GM12878 (cell line): ENCODE measurements at regions not wholly inside any gene's neighbourhood (a gene's known extent, or its start where the extent isn't known, plus 50 kb on each side); places are given as distances from the start of the nearest gene placed in this dataset.

Experiments
- ATAC-seq: fragments of 200-7000 bp; cut with Tn5 transposase; 3 replicates; pipeline ENCODE4 v1.9.1; 2020; ENCODE audit warnings: mild to moderate bottlenecking, moderate library complexity
- BruUV-seq: library from RNA; stranded (reverse); fragments of 400-500 nt; replicated peaks from 2 replicates; lab custom pipeline; 2021; lab: Mats Ljungman, UMichigan
- CTCF ChIA-PET: fragments of 300-600 bp; sonication (Branson Sonifier 250); formaldehyde crosslinking; extraction: SDS; loops from one replicate; lab custom pipeline; 2021; ENCODE audit warnings: inconsistent platforms; lab: Yijun Ruan, JAX
- POLR2A ChIA-PET: fragments of 350-600 bp; formaldehyde crosslinking; extraction: SDS; loops from one replicate; lab custom pipeline; 2021; ENCODE audit warnings: inconsistent platforms; lab: Charles Lee
- RAD21 ChIA-PET: fragments of 300-600 bp; sonication (Branson Sonifier 250); formaldehyde crosslinking; loops from one replicate; lab custom pipeline; 2023; ENCODE audit warnings: antibody characterized with exemption; ENCODE audit not compliant: unreplicated experiment; lab: Charles Lee
- SMC1A ChIA-PET: fragments of 300-600 bp; sonication (Branson Sonifier 250); formaldehyde crosslinking; loops from one replicate; lab custom pipeline; 2023; ENCODE audit not compliant: unreplicated experiment, uncharacterized antibody; lab: Charles Lee
- DNase-seq: peaks from one replicate; pipeline ENCODE4 v3.0.0-alpha.2; 2011; ENCODE audit warnings: low read depth, low spot score
- FAIRE-seq: peaks from 3 replicates; lab custom pipeline; 2011; peaks lifted over from hg19 to GRCh38; lab: Jason Lieb, UNC
- H2AFZ ChIP-seq: 2 replicates; pipeline ENCODE4 v1.6.0; 2011; ENCODE audit warnings: low read depth, low read length, control low read depth; ENCODE audit not compliant: control insufficient read depth
- H3K27ac ChIP-seq: 2 replicates; pipeline ENCODE4 v1.5.1; 2011; ENCODE audit warnings: control low read depth; ENCODE audit not compliant: control insufficient read depth, insufficient read depth
- H3K27me3 ChIP-seq, 2 experiments: replicated peaks in 1 of 2; 2 replicates each; pipeline versions ENCODE4 v1.6.0 to v1.6.1; 2011; ENCODE audit warnings: low read length in 1 of 2; ENCODE audit not compliant: control insufficient read depth in 2 of 2, insufficient read depth in 2 of 2
- H3K36me3 ChIP-seq, 2 experiments: 2 replicates each; pipeline ENCODE4 v1.5.1; 2011; ENCODE audit warnings: low read length in 1 of 2; ENCODE audit not compliant: control insufficient read depth in 2 of 2, insufficient read depth in 2 of 2
- H3K4me1 ChIP-seq: 2 replicates; pipeline ENCODE4 v1.6.1; 2011; ENCODE audit warnings: mild to moderate bottlenecking, low read length, moderate library complexity, mixed read lengths; ENCODE audit not compliant: control insufficient read depth, insufficient read depth
- H3K4me2 ChIP-seq: 2 replicates; pipeline ENCODE4 v1.6.0; 2011; ENCODE audit warnings: control low read depth; ENCODE audit not compliant: control insufficient read depth, insufficient read depth
- H3K4me3 ChIP-seq: fragments of 200-600 bp; sonication (generic); 2 replicates; pipeline ENCODE4 v1.5.1; 2016
- H3K79me2 ChIP-seq: 2 replicates; pipeline ENCODE4 v1.6.0; 2011; ENCODE audit warnings: low read length; ENCODE audit not compliant: control insufficient read depth, insufficient read depth
- H3K9ac ChIP-seq: 2 replicates; pipeline ENCODE4 v1.8.0; 2011; ENCODE audit warnings: low read length, control low read depth, mixed read lengths; ENCODE audit not compliant: control insufficient read depth, insufficient read depth
- H3K9me3 ChIP-seq: replicated peaks from 3 replicates; pipeline ENCODE4 v1.5.1; 2011; ENCODE audit warnings: mild to moderate bottlenecking, low read length; ENCODE audit not compliant: control insufficient read depth, insufficient read depth
- H4K20me1 ChIP-seq: 2 replicates; pipeline ENCODE4 v1.6.0; 2011; ENCODE audit not compliant: control insufficient read depth, insufficient read depth
- CBX5 ChIP-seq: sonication (generic); IDR thresholded peaks from 2 replicates; pipeline ENCODE4 v1.6.1; 2016; ENCODE audit warnings: low read depth, moderate library complexity, mild to moderate bottlenecking, inconsistent platforms
- CREM ChIP-seq: IDR thresholded peaks from 2 replicates; pipeline ENCODE4 v1.6.1; 2014; ENCODE audit warnings: antibody characterized with exemption, low read depth
- IKZF1 ChIP-seq: fragments of 450-650 bp; conservative IDR thresholded peaks from 2 replicates; pipeline ENCODE4 v1.6.1; 2017; ENCODE audit warnings: antibody characterized with exemption, mild to moderate bottlenecking
- IKZF2 ChIP-seq, 2 experiments: fragments of 450-650 bp; IDR thresholded peaks; 2 replicates each; pipeline ENCODE4 v1.6.1; 2017; ENCODE audit warnings: mild to moderate bottlenecking in 2 of 2, moderate library complexity in 2 of 2
- NFIC ChIP-seq: IDR thresholded peaks from 2 replicates; pipeline ENCODE4 v1.6.1; 2012; ENCODE audit warnings: low read depth, mild to moderate bottlenecking, inconsistent platforms, low read length, moderate library complexity
- TAF1 ChIP-seq: IDR thresholded peaks from 2 replicates; pipeline ENCODE4 v1.6.1; 2011; ENCODE audit warnings: mild to moderate bottlenecking, low read depth, low read length, borderline replicate concordance
- TARDBP ChIP-seq: IDR thresholded peaks from 2 replicates; pipeline ENCODE4 v1.6.1; 2016; ENCODE audit warnings: borderline replicate concordance
- WGBS: methylation state at CpG from one replicate; pipeline ENCODE4 v1.1.6; 2016; ENCODE audit warnings: low lambda C conversion rate; ENCODE audit not compliant: insufficient replicate concordance, insufficient coverage; ENCODE audit errors: missing lambda C conversion rate; 5-methylcytosine and 5-hydroxymethylcytosine counted together
- in situ Hi-C: fragments of 300-500 bp; cut with MboI; formaldehyde crosslinking; loops from 9 replicates; pipeline ENCODE4 v1.14.3; 2018; ENCODE audit warnings: mixed read lengths
- intact Hi-C: fragments of 100-400 bp; cut with micrococcal nuclease; formaldehyde crosslinking; loops from one replicate; pipeline ENCODE4 v1.14.2; 2022; ENCODE audit not compliant: unreplicated experiment
- TF ChIP-seq, protein P1 (sequence below): fragments of 450-650 bp; IDR thresholded peaks from 2 replicates; pipeline ENCODE4 v1.6.1; 2018; ENCODE audit warnings: borderline replicate concordance, mild to moderate bottlenecking; ENCODE audit not compliant: partially characterized antibody
- TF ChIP-seq, protein P2 (sequence below): fragments of 450-650 bp; IDR thresholded peaks from 2 replicates; pipeline ENCODE4 v1.6.1; 2017; ENCODE audit warnings: antibody characterized with exemption, mild to moderate bottlenecking, moderate library complexity
- TF ChIP-seq, protein P3 (sequence below): fragments of 150-350 bp; IDR thresholded peaks from 2 replicates; pipeline ENCODE4 v1.6.1; 2014; ENCODE audit warnings: mild to moderate bottlenecking, low read depth, low read length

- 10% methylated on average over 10 of the region's 10 CpGs for WGBS
- FAIRE-seq (no peak), ATAC-seq (no peak), DNase-seq (no peak)
- Histone ChIP-seq H3K4me1 (no peaks in the 10 kb centered on the region), H3K79me2 (no peaks in the 10 kb centered on the region), H3K9ac (no peak overlapping the region), H3K27ac (no peak overlapping the region), H4K20me1 (no peaks in the 10 kb centered on the region), H3K4me2 (no peak overlapping the region), H3K27me3 (no peaks in the 10 kb centered on the region), H3K4me3 (no peak overlapping the region), H3K36me3 (no peaks in the 10 kb centered on the region), H2AFZ (no peak overlapping the region), H3K9me3 (no peaks in the 10 kb centered on the region)
- ChIA-PET POLR2A (no interaction called here), CTCF (no interaction called here), SMC1A (interaction anchor here (0.6 kb wide), 1 partner anchor 631 kb away, joined by 3 read pairs; no protein-coding TSS in a partner anchor), RAD21 (no interaction called here)
- no TSS peak for BruUV-seq
- TF ChIP-seq IKZF2 (IDR thresholded peaks at IDR 0.05), result no peak
- no peak for TF ChIP-seq TARDBP
- no peak for TF ChIP-seq CREM
- intact Hi-C loops (no loop called here), in situ Hi-C loops (no loop called here)
Observed at GRCh38 chr6:77011929-77012545, 451.3 kb downstream of the HTR1B start.

- Histone ChIP-seq H4K20me1 (no peaks in the 10 kb centered on the region), H3K79me2 (no peaks in the 10 kb centered on the region), H3K27me3 (no peaks in the 10 kb centered on the region), H3K9me3 (no peaks in the 10 kb centered on the region), H3K4me1 (no peaks in the 10 kb centered on the region), H3K27ac (no peak overlapping the region), H3K9ac (no peak overlapping the region), H3K4me2 (no peak overlapping the region), H2AFZ (no peak overlapping the region), H3K36me3 (no peaks in the 10 kb centered on the region), H3K4me3 (no peak overlapping the region)
- FAIRE-seq, result no peak
- POLR2A ChIA-PET, result no interaction called here
- no TSS peak for BruUV-seq
- intact Hi-C loops (no loop called here), in situ Hi-C loops (no loop called here)
- no peak for DNase-seq
- CTCF ChIA-PET, result no interaction called here
- SMC1A ChIA-PET, result no interaction called here
- RAD21 ChIA-PET, result no interaction called here
- TF ChIP-seq IKZF1 (no peak), TAF1 (no peak), CBX5 (no peak), NFIC (no peak), TARDBP (no peak)
- TF ChIP-seq, protein P1, sequence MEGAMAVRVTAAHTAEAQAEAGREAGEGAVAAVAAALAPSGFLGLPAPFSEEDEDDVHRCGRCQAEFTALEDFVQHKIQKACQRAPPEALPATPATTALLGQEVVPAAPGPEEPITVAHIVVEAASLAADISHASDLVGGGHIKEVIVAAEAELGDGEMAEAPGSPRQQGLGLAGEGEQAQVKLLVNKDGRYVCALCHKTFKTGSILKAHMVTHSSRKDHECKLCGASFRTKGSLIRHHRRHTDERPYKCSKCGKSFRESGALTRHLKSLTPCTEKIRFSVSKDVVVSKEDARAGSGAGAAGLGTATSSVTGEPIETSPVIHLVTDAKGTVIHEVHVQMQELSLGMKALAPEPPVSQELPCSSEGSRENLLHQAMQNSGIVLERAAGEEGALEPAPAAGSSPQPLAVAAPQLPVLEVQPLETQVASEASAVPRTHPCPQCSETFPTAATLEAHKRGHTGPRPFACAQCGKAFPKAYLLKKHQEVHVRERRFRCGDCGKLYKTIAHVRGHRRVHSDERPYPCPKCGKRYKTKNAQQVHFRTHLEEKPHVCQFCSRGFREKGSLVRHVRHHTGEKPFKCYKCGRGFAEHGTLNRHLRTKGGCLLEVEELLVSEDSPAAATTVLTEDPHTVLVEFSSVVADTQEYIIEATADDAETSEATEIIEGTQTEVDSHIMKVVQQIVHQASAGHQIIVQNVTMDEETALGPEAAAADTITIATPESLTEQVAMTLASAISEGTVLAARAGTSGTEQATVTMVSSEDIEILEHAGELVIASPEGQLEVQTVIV, result no peak
- TF ChIP-seq, protein P2, sequence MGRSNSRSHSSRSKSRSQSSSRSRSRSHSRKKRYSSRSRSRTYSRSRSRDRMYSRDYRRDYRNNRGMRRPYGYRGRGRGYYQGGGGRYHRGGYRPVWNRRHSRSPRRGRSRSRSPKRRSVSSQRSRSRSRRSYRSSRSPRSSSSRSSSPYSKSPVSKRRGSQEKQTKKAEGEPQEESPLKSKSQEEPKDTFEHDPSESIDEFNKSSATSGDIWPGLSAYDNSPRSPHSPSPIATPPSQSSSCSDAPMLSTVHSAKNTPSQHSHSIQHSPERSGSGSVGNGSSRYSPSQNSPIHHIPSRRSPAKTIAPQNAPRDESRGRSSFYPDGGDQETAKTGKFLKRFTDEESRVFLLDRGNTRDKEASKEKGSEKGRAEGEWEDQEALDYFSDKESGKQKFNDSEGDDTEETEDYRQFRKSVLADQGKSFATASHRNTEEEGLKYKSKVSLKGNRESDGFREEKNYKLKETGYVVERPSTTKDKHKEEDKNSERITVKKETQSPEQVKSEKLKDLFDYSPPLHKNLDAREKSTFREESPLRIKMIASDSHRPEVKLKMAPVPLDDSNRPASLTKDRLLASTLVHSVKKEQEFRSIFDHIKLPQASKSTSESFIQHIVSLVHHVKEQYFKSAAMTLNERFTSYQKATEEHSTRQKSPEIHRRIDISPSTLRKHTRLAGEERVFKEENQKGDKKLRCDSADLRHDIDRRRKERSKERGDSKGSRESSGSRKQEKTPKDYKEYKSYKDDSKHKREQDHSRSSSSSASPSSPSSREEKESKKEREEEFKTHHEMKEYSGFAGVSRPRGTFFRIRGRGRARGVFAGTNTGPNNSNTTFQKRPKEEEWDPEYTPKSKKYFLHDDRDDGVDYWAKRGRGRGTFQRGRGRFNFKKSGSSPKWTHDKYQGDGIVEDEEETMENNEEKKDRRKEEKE, result no peak
- TF ChIP-seq, protein P3, sequence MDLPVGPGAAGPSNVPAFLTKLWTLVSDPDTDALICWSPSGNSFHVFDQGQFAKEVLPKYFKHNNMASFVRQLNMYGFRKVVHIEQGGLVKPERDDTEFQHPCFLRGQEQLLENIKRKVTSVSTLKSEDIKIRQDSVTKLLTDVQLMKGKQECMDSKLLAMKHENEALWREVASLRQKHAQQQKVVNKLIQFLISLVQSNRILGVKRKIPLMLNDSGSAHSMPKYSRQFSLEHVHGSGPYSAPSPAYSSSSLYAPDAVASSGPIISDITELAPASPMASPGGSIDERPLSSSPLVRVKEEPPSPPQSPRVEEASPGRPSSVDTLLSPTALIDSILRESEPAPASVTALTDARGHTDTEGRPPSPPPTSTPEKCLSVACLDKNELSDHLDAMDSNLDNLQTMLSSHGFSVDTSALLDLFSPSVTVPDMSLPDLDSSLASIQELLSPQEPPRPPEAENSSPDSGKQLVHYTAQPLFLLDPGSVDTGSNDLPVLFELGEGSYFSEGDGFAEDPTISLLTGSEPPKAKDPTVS, result no peak
- WGBS, result 19% methylated on average over 15 of the region's 17 CpGs
- no peak for ATAC-seq
Observed at GRCh38 chr6:77010931-77011542, 452.3 kb downstream of the HTR1B start.
